ENCODE measurements at regions not wholly inside any gene's neighbourhood (a gene's known extent, or its start where the extent isn't known, plus 50 kb on each side); places are given as distances from the start of the nearest gene placed in this dataset.

GRCh38 chr3:102248981-102249705 lies 185.7 kb upstream of the ZPLD1 start:
- DNase-seq = no peak

GRCh38 chr3:102255736-102256135 lies 179.1 kb upstream of the ZPLD1 start:
- no peak for DNase-seq

GRCh38 chr3:102258666-102259227 lies 176.1 kb upstream of the ZPLD1 start:
- DNase-seq = no peak

- no peak for DNase-seq
These were observed 175.2 kb upstream of the ZPLD1 start for GRCh38 chr3:102259663-102260062.

- no peak for DNase-seq
These were observed 169.1 kb upstream of the ZPLD1 start for GRCh38 chr3:102265720-102266119.

GRCh38 chr3:102269406-102269805 lies 165.4 kb upstream of the ZPLD1 start:
- no peak for DNase-seq

GRCh38 chr3:102290241-102290640 lies 144.6 kb upstream of the ZPLD1 start:
- DNase-seq = no peak

- no peak for DNase-seq
These were observed 139.1 kb upstream of the ZPLD1 start for GRCh38 chr3:102295756-102296155.

GRCh38 chr3:102297072-102297658 lies 137.7 kb upstream of the ZPLD1 start:
- DNase-seq = no peak

GRCh38 chr3:102299125-102299877 lies 135.5 kb upstream of the ZPLD1 start:
- no peak for DNase-seq

GRCh38 chr3:102301155-102301880 lies 133.5 kb upstream of the ZPLD1 start:
- DNase-seq = no peak

GRCh38 chr3:102302020-102302419 lies 132.8 kb upstream of the ZPLD1 start:
- no peak for DNase-seq

GRCh38 chr3:102304550-102304949 lies 130.3 kb upstream of the ZPLD1 start:
- DNase-seq = no peak

- no peak for DNase-seq
These were observed 127.4 kb upstream of the ZPLD1 start for GRCh38 chr3:102307442-102307841.

- no peak for DNase-seq
These were observed 105.7 kb upstream of the ZPLD1 start for GRCh38 chr3:102329066-102329465.

GRCh38 chr3:102329561-102329960 lies 105.3 kb upstream of the ZPLD1 start:
- no peak for DNase-seq

GRCh38 chr3:102332205-102332604 lies 102.6 kb upstream of the ZPLD1 start:
- no peak for DNase-seq

- no peak for DNase-seq
These were observed 101.9 kb upstream of the ZPLD1 start for GRCh38 chr3:102332934-102333333.

- DNase-seq = no peak
These were observed 98.7 kb upstream of the ZPLD1 start for GRCh38 chr3:102336130-102336529.

GRCh38 chr3:102339671-102340070 lies 95.1 kb upstream of the ZPLD1 start:
- DNase-seq = no peak

- DNase-seq = no peak
These were observed 87.9 kb upstream of the ZPLD1 start for GRCh38 chr3:102346897-102347296.

- no peak for DNase-seq
These were observed 85.9 kb upstream of the ZPLD1 start for GRCh38 chr3:102348904-102349303.

- DNase-seq = no peak
These were observed 81.7 kb upstream of the ZPLD1 start for GRCh38 chr3:102353148-102353547.
